BE2C (cell line): ENCODE measurements at regions not wholly inside any gene's neighbourhood (a gene's known extent, or its start where the extent isn't known, plus 50 kb on each side); places are given as distances from the start of the nearest gene placed in this dataset.

Experiments used
- DNase-seq: peaks from one replicate; pipeline ENCODE4 v3.0.0-alpha.2; 2020
- H3K27me3 ChIP-seq: fragments of 250-450 bp; sonication (Bioruptor Pico); 2 replicates; pipeline ENCODE4 v1.5.1; 2020; ENCODE audit warnings: mild to moderate bottlenecking
- H3K36me3 ChIP-seq: fragments of 250-450 bp; sonication (Bioruptor Pico); 2 replicates; pipeline ENCODE4 v1.5.1; 2020; ENCODE audit warnings: mild to moderate bottlenecking
- H3K4me1 ChIP-seq: fragments of 250-450 bp; sonication (Bioruptor Pico); 2 replicates; pipeline ENCODE4 v1.5.1; 2020
- H3K4me3 ChIP-seq: 2 replicates; pipeline ENCODE4 v1.5.1; 2011; ENCODE audit warnings: low read depth, low read length
- H3K9me3 ChIP-seq: fragments of 250-450 bp; sonication (Bioruptor Pico); 2 replicates; pipeline ENCODE4 v1.5.1; 2020
- CTCF ChIP-seq: IDR thresholded peaks from 2 replicates; pipeline ENCODE4 v1.5.1; 2012; ENCODE audit warnings: mild to moderate bottlenecking, low read depth, low read length

- no peaks in the 10 kb centered on the region for H3K36me3 ChIP-seq
- no peak for TF ChIP-seq CTCF
- no peaks in the 10 kb centered on the region for H3K27me3 ChIP-seq
- DNase-seq: no peak
- H3K4me3 ChIP-seq: no peak overlapping the region
- H3K9me3 ChIP-seq: no peaks in the 10 kb centered on the region
- no peaks in the 10 kb centered on the region; the same call in 1 of the 2 replicates for H3K4me1 ChIP-seq
Measured at GRCh38 chr20:58058421-58059259, 169.8 kb downstream of the ANKRD60 start.

- Histone ChIP-seq H3K27me3 (no peaks in the 10 kb centered on the region), H3K36me3 (no peaks in the 10 kb centered on the region), H3K9me3 (no peaks in the 10 kb centered on the region), H3K4me3 (no peak overlapping the region), H3K4me1 (no peaks in the 10 kb centered on the region; the same call in 1 of the 2 replicates)
- no peak for DNase-seq
- TF ChIP-seq CTCF: no peak
Measured at GRCh38 chr20:58056921-58057686, 171.3 kb downstream of the ANKRD60 start.

GRCh38 chr20:58056021-58056591, 172.3 kb downstream of the ANKRD60 start:
- no peak overlapping the region for H3K4me3 ChIP-seq
- no peaks in the 10 kb centered on the region for H3K36me3 ChIP-seq
- H3K4me1 ChIP-seq: no peaks in the 10 kb centered on the region; the same call in 1 of the 2 replicates
- no peak for DNase-seq
- no peaks in the 10 kb centered on the region for H3K27me3 ChIP-seq
- no peaks in the 10 kb centered on the region for H3K9me3 ChIP-seq
- no peak for TF ChIP-seq CTCF

- DNase-seq: no peak
- Histone ChIP-seq H3K4me1 (no peaks in the 10 kb centered on the region; the same call in 1 of the 2 replicates), H3K36me3 (no peaks in the 10 kb centered on the region), H3K27me3 (no peaks in the 10 kb centered on the region), H3K4me3 (no peak overlapping the region), H3K9me3 (no peaks in the 10 kb centered on the region)
- TF ChIP-seq CTCF: no peak
Measured at GRCh38 chr20:58054780-58055373, 173.6 kb downstream of the ANKRD60 start.

- Histone ChIP-seq H3K4me3 (no peak overlapping the region), H3K27me3 (no peaks in the 10 kb centered on the region), H3K9me3 (no peaks in the 10 kb centered on the region), H3K4me1 (no peaks in the 10 kb centered on the region; the same call in 1 of the 2 replicates), H3K36me3 (no peaks in the 10 kb centered on the region)
- DNase-seq: no peak
- no peak for TF ChIP-seq CTCF
Measured at GRCh38 chr20:58054082-58054779, 174.2 kb downstream of the ANKRD60 start.
